ENCODE measurements at regions not wholly inside any gene's neighbourhood (a gene's known extent, or its start where the extent isn't known, plus 50 kb on each side); places are given as distances from the start of the nearest gene placed in this dataset.

DNA sequence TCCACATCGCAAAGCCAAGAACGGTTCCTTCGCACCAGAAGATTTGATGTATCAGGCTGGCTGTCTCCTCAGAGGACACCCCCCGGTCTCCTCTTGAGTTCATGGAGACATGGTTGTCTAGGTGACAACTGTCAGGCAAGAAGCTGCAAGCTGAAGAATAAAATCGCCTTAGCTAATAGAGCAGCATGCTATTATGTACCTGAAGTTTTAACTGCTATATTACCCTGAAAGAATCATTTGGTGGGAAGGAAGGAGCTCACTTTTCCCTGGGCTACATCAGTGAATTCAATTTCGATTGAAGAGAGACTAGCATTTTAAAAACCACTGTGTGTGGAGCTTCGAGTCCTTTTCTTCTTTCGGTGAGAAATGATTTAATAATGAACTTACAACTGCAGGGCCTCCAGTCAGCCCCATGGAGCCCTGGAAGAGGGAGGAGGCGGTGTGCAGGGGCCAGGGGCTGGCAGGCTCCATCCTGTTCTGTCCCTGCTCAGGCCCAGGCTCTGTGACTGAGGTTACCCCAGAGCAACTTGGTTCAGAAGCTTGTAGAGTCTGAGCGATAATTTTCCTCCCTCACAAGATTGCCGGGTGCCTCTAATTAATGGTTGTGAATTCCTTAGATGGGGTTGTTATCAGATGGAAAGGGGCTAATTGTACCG lies 191.3 kb downstream of the MID1IP1 start:
- no peak for DNase-seq

DNA sequence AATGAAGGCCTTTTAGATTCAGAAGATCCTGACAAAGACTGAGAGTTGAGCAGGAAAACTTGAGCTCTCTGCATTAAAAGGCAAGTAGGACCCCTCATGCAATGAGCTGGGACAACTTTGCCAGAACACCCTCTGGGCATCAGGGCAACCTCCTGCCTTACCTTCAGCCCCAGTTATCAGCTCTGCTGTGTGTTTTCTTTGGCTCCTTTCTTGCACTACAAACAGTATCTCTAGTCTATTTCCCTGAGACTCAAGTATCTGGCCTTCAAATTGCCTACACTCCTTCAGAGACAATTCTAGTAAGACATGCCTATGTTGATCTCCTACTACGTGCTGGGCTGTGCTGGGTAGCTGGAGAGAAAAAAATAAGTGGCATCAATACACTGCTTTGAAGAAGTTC lies 192.2 kb downstream of the MID1IP1 start:
- DNase-seq: no peak

DNA sequence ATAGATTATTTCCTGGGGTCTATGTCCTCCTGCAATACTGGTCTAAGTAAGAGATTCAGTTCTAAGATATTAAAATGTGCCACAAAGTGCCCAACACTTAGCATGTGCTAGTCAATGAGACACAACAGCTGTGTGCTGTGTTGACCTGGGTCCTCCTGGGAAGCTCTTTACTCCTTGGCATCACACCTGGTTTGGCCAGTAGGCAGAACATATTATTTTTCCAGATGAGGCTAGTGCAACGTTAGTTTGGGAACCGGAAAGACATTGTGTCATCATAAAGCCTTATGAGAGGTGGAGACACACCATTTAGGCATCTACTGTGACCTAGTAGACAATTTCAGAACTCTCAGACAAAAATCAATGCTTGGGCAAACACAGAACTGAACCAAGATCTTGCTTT lies 197.8 kb downstream of the MID1IP1 start:
- DNase-seq: no peak

DNA sequence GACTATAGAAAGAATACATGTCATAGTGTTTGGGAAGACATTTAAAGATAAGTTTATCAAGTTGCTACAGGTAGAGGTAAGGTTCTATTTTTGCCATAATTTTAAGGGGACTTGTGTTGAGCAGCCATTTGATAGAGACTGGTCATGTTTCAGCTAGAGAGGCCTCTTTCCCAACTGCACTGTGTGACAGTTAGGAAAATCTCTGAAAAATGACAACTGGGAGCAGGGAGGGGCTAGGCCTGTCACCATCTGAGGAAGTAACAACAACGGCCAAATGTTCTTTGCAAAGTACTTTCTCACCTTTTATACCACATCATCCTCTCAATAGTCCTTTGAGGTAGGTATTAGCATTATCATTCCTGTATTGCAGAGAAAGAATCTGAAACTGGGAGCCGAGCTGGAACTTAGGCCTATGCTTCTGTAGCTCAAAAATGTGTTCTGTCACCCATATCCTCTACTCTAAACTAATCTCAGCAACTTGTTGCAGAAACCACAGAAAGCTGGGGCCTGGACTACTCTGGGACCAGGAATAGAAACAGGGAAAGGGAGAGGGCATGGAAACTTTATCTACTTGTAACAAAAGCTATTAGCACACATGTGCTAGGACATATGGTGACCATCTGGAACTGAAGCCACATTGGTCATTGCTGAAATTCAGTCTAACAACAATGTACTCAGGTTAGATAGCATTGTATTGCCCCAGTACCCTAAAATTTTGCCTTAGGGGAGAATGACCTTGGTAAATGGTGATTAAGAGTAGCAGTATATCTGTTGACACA lies 198.9 kb downstream of the MID1IP1 start:
- no peak for DNase-seq

DNA sequence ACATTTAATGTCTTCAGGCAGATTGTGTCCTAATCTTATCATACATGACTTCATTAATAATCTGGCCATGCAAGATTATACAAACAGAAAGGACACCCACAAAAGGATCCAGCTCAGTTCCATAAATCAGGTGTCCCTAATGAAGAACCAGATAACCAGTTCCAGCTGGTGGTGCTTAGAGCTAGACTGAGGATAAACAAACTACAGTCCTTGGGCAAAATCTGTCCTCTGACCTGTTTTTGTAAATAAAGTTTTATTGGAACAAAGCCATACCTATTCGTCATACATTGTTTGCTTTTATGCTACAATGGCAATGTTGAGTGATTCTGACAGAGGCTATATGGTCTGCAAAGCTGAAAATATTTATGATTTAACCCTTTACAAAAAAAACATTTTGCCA lies 199.5 kb downstream of the MID1IP1 start:
- DNase-seq: no peak

DNA sequence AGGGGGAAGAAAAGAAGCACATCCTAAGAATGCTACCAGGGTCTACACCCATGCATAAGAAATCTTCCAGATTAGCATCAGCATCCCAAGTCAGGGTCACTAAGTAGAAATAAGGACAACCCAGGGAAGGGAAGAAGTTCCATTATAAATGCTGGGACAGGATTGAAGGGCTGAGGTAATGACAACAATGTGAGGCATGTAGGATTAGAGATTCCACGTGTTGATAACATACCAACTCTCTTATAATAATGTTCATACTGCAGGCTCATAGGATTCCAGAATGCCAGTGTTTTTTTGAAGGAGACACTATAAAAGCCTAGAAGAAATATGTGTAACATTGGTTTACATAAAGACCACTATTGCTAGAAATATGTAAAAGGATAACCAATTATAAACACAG lies 201.2 kb downstream of the MID1IP1 start:
- no peak for DNase-seq

DNA sequence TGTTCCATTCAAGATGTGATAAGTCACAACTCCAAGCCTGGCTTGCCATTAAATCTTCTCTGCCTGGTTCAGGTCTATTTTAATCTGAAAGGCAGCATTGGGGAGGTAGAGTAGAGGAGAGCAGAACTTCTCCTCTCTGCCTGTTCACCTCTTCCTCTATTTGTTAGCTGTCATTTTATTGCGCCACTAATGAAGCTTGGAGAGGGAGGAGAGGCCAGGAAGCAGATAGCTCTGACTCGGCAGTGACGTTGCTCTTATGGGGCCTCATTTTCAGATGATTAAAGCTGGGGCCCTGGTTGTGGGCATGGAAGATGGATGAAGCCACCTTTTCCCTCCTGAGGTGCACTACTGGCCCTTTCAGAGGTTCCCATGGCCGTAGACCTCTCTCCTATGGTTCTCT lies 207.3 kb downstream of the MID1IP1 start:
- DNase-seq: no peak

DNA sequence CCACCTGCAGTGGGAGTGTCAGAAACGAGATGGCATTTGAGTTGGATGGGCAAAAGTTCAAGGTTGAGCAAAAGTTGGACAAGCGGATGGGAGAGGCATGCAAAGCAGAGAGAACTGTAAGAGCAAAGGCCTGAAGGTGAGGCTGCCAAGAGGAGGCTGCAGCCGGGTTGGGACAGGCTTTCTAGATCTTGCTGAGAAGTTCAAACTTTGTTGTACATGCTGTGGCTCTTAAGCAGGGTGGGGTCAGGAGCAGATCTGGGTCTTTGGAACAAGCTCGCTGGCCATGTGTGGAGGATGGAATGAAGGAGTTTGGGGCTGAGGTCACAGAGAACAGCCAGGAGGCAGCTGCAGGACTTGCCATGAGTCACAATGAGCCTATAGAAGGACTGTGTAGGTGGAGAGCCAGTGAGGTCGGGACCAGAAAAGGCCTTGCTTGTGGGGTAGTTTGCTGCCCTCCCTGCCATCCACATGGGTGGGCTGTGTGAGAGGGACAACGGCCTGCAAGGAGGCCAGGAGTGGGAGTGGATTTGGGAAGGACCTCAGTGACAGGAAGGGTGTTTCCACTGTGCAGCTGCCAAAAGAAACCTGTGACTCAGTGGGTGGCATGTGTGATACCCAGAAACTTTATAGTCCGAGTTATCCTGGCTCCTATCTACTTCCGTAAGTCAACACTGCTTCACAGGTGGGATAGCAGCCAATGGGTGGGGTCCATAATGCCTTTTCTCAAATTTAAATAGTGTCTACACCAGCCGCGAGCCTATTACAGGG lies 210.4 kb downstream of the MID1IP1 start:
- no peak for DNase-seq

DNA sequence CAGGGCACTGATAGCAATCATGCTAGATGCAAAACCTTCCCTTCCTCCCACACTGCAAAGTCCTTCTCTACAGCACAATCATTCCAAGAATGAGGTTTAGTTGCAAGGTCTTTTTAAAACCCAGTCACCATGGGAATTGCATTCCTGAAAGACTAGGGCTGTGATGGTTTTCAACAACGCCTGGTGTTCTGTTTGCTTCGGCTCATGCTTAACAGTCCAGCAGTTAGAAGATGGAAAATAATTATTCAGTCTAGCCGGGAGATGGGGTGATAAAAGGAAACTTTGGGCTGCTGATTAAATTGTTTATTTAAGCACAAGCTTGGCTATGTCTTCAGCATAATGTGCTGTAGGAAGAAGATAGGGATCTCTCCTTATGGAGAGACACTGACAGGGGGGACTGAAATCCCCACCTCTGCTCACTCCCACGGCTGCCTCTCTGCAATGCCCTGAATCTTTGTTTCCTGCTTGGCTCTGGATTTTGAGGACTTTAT lies 211.4 kb downstream of the MID1IP1 start:
- DNase-seq: no peak

DNA sequence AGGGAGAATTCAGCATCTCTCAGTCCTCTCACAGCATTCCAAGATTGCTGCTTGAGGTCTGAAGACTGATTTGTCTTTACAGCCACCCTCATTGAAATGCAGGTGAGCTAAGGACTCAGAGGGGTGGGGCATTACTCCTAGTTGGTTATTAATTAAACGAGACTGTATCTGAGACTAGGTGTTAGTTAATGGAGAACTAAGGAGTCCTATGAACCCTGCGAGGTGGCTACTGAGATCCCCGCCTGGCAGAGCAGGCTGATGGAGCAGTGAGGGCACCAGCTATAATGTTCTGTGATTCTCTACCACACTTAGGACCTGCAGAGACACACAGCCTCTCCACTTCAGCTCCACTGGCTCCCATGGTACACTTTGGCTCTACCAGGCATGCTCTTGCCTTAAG lies 215.3 kb downstream of the MID1IP1 start:
- no peak for DNase-seq

DNA sequence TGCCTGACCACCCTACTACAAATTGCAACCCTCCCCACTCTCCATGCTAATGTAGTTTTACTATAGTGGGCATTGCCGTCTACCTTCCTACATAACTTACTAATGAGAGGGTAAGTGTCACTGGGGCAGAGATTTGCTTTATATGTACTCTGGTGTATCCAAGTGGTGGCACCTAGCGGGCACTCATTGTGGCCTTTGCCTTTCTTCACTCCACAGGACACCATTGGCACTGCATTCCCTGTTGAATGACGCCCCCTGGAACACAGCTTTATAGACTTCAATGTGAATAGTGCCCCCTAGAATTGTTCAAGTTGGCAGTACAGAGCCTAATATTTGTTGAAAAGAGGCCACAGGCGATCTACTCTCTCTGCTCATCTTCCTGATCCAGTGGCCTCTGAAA lies 215.8 kb downstream of the MID1IP1 start:
- DNase-seq: no peak

DNA sequence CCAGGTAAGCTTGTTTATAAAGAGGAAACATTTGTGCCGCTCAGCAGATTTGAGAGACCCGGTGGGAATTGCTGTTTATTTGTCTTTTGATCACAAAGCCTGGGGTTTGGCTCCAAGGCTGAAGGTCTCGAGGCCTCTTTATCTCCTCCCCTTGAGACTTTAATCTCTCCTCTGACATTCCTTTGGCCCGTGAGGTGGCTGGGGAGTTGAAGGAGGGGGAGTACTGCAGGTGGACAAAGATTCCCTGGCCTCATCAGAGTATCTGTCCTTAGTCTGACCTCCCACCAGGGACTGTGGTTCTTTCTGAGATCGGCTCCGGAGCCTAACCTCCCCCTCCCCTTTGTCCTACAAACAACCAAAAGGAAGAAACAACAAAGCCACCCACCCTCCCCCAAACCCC lies 216.5 kb downstream of the MID1IP1 start:
- DNase-seq: no peak

DNA sequence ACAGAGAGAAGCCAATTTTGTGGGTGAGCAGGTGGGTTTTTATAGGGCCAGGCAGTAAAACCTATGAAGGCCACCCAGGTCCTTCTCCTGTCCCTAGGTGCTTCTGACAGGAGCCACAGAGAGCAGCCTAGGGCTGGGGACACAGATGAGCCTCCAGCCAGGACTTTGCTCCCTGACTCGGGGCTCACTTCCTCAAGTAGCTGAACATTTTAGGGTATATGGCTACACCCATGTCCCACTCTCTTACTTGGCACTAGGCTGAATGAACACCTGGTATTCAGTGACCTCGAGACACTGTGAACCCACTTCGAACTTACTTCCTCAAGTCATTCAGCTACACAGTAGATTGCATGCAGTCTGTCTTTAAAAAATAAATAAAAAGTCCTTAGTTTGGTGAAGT lies 217.3 kb downstream of the MID1IP1 start:
- no peak for DNase-seq

DNA sequence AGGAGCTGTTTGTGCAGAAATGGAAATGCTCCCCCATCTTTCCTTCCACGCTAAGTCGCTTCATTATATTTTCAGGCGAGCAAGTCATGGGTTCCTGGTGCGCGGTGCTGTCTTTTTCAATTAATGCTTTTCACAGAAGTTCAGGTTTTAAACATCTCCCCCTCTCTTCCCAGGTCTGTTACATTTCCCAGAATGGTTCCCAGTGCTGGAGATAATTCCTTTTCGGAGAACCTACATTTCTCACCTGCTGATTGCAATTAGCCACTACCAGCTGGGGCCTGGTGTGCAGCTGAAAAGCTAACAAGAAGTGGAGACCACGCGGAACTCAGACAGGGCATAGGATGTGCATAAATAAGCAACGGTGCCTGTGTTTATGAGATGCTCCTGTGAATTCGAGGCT lies 217.8 kb downstream of the MID1IP1 start:
- no peak for DNase-seq

DNA sequence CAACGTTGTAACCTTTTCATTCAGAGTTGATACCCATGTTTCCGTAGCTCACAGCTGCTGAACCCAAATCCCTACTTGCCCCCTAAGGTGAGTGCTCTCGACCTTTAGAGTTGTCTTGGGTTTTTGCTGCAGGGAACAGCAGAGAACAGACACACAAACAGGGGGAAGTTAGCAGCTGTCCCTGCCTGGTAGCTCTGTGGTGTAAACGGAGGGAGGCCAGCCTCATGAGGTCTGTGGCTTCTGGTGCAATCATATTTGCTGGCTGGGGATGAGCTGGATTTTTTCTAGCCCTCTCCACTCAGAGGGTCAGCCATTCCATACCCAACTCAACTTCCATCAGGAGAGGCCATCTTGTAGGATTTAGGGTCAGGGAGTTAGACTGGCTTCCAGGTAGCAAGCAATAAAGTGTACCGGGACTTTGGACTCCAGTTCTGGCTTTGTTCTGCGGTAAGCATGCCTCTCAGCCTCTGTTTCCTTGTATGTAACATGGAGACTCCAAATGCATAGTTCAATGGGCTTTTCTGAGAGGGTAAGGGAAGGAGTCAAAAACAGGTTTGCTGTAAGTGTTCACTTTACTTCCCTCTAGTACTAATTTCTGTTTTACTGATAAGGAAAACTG lies 218.9 kb downstream of the MID1IP1 start:
- no peak for DNase-seq

DNA sequence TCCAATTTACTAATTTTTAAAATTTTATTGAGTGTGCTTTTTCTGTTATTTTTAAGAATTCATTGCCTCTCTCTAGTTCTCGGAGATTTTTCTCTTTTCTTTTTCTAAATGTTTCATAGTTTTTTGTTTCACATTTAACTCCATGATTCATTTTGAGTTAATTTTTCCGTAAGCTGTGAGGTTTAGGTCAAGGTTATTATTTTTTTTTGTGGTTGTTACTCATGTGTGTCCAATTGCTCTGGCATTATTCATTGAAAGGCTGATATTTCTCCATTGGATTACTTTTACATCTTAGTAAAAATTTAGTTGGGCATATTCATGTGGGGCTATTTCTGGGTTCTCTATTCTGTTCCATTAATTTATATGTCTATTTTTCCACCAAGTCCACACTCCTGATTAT lies 220.8 kb downstream of the MID1IP1 start:
- DNase-seq: no peak

DNA sequence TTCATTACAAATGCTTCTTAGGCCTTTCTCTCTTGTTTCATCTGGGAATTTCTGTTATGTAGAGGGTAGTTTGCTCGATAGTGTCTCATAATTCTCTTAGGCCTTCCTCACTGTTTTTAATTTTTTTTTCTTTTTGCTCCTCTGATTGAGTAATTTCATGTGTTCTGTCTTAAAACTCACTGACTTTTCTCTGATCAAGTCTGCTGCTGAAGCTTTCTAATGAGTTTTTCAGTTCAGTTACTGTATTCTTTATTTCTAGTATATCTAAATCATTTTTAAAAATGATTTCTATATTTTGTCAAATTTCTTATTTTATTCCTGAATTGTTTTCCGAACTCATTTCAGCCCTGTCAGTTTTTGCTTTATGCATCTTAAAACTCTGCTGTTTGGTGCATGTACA lies 228.0 kb downstream of the MID1IP1 start:
- no peak for DNase-seq

DNA sequence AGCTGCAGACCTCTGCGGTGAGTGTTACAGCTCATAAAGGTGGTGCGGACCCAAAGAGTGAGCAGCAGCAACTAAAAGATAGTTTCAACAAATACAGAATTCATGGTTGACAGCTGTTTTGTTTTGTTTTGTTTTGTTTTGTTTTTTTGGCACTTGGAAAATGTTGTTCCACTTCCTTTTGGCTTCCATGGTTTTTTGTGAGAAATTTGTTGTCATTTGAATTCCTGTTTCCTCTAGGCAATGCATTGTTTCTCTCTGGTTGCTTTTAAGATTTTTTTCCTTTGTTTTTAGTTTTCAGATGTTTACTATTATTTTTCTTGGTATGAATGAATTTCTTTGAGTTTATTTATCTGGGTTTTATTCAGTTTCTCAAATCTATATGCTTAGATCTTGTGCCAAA lies 229.4 kb downstream of the MID1IP1 start:
- no peak for DNase-seq

DNA sequence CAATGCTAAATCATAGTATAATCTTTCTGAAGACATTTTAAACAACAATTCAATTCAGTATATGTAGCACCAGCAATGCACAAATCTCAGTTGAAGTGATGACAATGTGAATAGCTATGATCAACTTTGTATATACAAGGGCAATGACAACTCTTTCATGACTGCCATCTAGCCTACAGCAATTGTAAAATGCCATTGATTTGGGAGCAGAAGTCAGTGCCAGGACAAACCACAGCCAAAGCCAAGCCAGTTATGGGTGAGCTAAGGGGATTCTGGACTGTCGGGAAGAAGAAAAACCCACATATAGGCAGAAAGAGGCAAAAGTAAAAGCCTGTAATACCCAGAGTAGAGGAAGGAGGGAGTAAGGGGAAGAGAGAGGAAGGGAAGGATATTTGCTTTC lies 238.6 kb downstream of the MID1IP1 start:
- DNase-seq: no peak

DNA sequence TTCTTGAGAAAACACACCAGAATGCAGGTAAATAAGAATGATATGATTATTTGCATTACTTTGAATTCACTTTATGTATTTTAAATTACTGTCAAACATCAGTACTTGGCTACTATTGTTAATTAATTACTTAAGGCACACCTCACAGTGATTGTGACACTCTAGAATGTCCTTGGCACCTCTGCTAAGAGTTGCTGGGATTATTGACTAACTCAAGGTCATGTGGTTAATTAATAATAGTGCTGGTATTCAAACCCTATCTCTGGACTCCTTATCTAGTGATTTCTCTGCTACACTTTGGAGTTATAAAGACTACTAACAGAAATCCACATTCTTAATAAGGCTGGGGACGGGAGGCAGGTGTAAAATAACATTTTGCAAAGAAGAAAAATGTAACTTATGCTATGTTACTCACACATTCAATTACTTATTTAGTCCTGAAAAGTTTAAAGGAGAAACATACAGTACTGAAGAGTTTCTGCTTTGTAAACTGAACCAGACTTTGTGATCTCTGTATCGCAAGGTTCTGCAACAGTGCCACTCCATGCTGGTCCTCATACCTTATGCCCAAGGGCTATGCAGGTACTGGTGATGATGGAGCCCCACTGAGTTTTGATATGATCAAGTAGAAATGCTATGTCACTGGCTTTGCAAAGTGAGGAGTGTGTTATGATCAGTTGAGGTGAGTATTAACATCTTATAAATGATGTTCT lies 242.7 kb downstream of the MID1IP1 start:
- no peak for DNase-seq

DNA sequence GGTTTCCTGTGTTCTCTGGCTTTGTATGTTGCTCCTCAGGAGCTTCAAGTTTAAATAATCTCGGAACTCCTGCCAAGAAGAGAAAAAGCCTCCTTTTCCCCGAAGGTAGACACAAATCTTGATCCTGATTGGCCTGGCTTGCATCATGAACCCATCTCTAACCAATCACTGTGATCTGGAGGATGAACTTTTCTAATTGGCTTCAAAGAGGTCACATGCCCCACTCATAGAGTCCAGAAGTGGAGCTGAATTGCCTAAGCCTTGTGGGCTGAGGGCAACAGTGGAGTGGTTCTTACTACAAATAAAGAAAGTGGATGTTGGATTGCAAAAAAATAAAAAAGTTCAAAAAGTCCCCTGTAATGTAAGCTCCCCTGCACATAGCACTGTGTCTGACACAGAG lies 245.9 kb downstream of the MID1IP1 start:
- DNase-seq: no peak

DNA sequence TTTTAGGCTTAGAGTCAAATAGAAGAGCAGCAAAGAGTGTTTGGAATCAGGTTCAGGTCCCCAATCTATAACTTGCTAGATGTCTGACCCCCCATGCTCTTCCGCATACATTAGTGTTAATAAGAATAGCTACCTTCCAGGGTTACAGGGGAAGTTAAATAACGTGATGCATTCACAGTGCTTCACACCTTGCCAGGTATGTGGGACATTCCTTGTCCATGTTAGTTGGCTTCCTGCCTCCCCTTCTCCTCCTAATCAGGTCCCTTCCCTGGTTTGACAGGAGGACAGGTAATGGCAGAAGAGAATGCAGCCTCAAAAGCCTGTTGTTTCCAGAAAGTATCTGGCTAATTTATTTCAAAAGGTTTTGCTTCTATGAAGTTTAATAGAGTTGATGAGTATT lies 248.7 kb downstream of the MID1IP1 start:
- no peak for DNase-seq

DNA sequence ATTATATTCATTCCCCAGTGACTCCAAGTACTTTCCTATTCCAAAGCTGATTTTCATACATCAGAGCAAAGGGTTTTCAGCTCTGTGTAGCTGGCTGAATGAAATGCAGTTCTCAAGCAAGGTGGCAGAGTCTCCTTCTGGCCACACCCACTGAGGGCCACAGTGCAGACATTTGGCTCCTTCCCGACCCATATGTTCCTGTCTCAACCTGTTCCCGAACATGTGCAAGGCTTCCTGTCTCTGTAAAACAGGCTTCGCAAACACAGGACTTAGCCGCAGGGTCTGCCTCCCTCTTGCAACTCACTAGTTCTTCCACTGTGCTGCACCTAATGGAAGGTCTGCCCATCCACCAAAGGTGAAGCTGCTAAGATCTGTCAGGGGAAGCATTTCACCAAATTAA lies 249.2 kb downstream of the MID1IP1 start:
- DNase-seq: no peak
